GM06990 (cell line): ENCODE measurements at regions not wholly inside any gene's neighbourhood (a gene's known extent, or its start where the extent isn't known, plus 50 kb on each side); places are given as distances from the start of the nearest gene placed in this dataset.

Experiments
- DNase-seq: peaks from one replicate; pipeline ENCODE4 v3.0.0-alpha.2; 2011; ENCODE audit not compliant: insufficient read length; ENCODE audit errors: extremely low read depth
- H3K27me3 ChIP-seq: replicated peaks from 2 replicates; pipeline ENCODE4 v1.6.0; 2011; ENCODE audit warnings: low read length; ENCODE audit not compliant: control insufficient read depth, insufficient read depth
- H3K36me3 ChIP-seq: 2 replicates; pipeline ENCODE4 v1.5.1; 2011; ENCODE audit warnings: low read length; ENCODE audit not compliant: control insufficient read depth, insufficient read depth
- H3K4me3 ChIP-seq: replicated peaks from 2 replicates; pipeline ENCODE4 v1.5.1; 2011; ENCODE audit warnings: low read depth, mild to moderate bottlenecking, control low read depth, low read length
- CTCF ChIP-seq: IDR thresholded peaks from 2 replicates; pipeline ENCODE4 v1.5.1; 2011; ENCODE audit warnings: low read length, control low read depth, mild to moderate bottlenecking, inconsistent platforms; ENCODE audit not compliant: insufficient read depth, poor library complexity, severe bottlenecking

- TF ChIP-seq CTCF, result no peak
- no peak for DNase-seq
These were observed 193.3 kb downstream of the ANKRD30B start for GRCh38 chr18:14941256-14941655.

GRCh38 chr18:14941792-14942191 is 193.8 kb downstream of the ANKRD30B start:
- H3K4me3 ChIP-seq, result no peak overlapping the region
- H3K27me3 ChIP-seq, result no peaks in the 10 kb centered on the region
- no peak for DNase-seq
- no peaks in the 10 kb centered on the region for H3K36me3 ChIP-seq
- no peak for TF ChIP-seq CTCF

More at GRCh38 chr18:14941256-14941655, 193.3 kb downstream of the ANKRD30B start:
- H3K27me3 ChIP-seq, result no peaks in the 10 kb centered on the region
- no peak overlapping the region for H3K4me3 ChIP-seq
- H3K36me3 ChIP-seq, result no peaks in the 10 kb centered on the region

- H3K36me3 ChIP-seq, result no peaks in the 10 kb centered on the region
- no peaks in the 10 kb centered on the region for H3K27me3 ChIP-seq
- no peak overlapping the region for H3K4me3 ChIP-seq
- no peak for TF ChIP-seq CTCF
- no peak for DNase-seq
These were observed 194.3 kb downstream of the ANKRD30B start for GRCh38 chr18:14942275-14942674.

GRCh38 chr18:14943486-14943885 is 195.5 kb downstream of the ANKRD30B start:
- no peaks in the 10 kb centered on the region for H3K27me3 ChIP-seq
- H3K4me3 ChIP-seq, result no peak overlapping the region
- no peak for TF ChIP-seq CTCF
- DNase-seq, result no peak
- H3K36me3 ChIP-seq, result no peaks in the 10 kb centered on the region

GRCh38 chr18:14943967-14944636 is 196.1 kb downstream of the ANKRD30B start:
- no peak for TF ChIP-seq CTCF
- DNase-seq, result no peak
- Histone ChIP-seq H3K36me3 (no peaks in the 10 kb centered on the region), H3K4me3 (no peak overlapping the region), H3K27me3 (no peaks in the 10 kb centered on the region)

- no peak for DNase-seq
- Histone ChIP-seq H3K4me3 (no peak overlapping the region), H3K36me3 (no peaks in the 10 kb centered on the region), H3K27me3 (no peaks in the 10 kb centered on the region)
- TF ChIP-seq CTCF, result no peak
These were observed 196.9 kb downstream of the ANKRD30B start for GRCh38 chr18:14944838-14945237.
